Stimulated activated CD8-positive, alpha-beta memory T cell treated with anti-CD3 and anti-CD28 coated beads, Interleukin-2, amount 100 ng/mL, for 1 hour (primary cell): ENCODE measurements at regions not wholly inside any gene's neighbourhood (a gene's known extent, or its start where the extent isn't known, plus 50 kb on each side); places are given as distances from the start of the nearest gene placed in this dataset.

Experiments
- DNase-seq, 2 donors: peaks; one replicate each; pipeline ENCODE4 v3.0.0-alpha.2; 2020; ENCODE audit warnings: low read depth in 2 of 2

GRCh38 chr1:58862728-58863385, 79.0 kb upstream of the JUN start:
- DNase-seq = no peak

- no peak for DNase-seq
Measured at GRCh38 chr1:58864654-58865053, 80.8 kb upstream of the JUN start.

GRCh38 chr1:58866578-58866977, 82.7 kb upstream of the JUN start:
- DNase-seq = no peak

GRCh38 chr1:58869638-58870297, 85.9 kb upstream of the JUN start:
- DNase-seq = no peak

- no peak for DNase-seq
Measured at GRCh38 chr1:58870298-58870676, 86.4 kb upstream of the JUN start.

GRCh38 chr1:58874342-58874741, 90.5 kb upstream of the JUN start:
- DNase-seq = no peak

GRCh38 chr1:58874757-58875755, 91.2 kb upstream of the JUN start:
- DNase-seq = no peak

GRCh38 chr1:58879464-58879863, 95.6 kb upstream of the JUN start:
- no peak for DNase-seq

- no peak for DNase-seq
Measured at GRCh38 chr1:58880592-58880991, 96.7 kb upstream of the JUN start.

- no peak for DNase-seq
Measured at GRCh38 chr1:58881471-58881994, 97.7 kb upstream of the JUN start.

GRCh38 chr1:58882322-58882948, 98.6 kb upstream of the JUN start:
- no peak for DNase-seq

- DNase-seq = no peak
Measured at GRCh38 chr1:58883037-58883887, 99.4 kb upstream of the JUN start.

GRCh38 chr1:58883888-58884482, 100.1 kb upstream of the JUN start:
- DNase-seq = no peak

GRCh38 chr1:58884706-58885661, 101.1 kb upstream of the JUN start:
- DNase-seq = no peak

GRCh38 chr1:58885998-58886397, 102.2 kb upstream of the JUN start:
- DNase-seq = no peak

GRCh38 chr1:58886611-58887010, 102.8 kb upstream of the JUN start:
- DNase-seq = no peak

GRCh38 chr1:58887059-58887458, 103.2 kb upstream of the JUN start:
- DNase-seq = no peak

GRCh38 chr1:58888833-58889232, 105.0 kb upstream of the JUN start:
- DNase-seq = no peak

GRCh38 chr1:58890113-58890512, 106.3 kb upstream of the JUN start:
- DNase-seq = no peak
